GM12878 (cell line): ENCODE measurements at regions not wholly inside any gene's neighbourhood (a gene's known extent, or its start where the extent isn't known, plus 50 kb on each side); places are given as distances from the start of the nearest gene placed in this dataset.

Source experiments
- ATAC-seq: fragments of 200-7000 bp; cut with Tn5 transposase; 3 replicates; pipeline ENCODE4 v1.9.1; 2020; ENCODE audit warnings: mild to moderate bottlenecking, moderate library complexity
- BruUV-seq: library from RNA; stranded (reverse); fragments of 400-500 nt; replicated peaks from 2 replicates; lab custom pipeline; 2021; lab: Mats Ljungman, UMichigan
- CTCF ChIA-PET: fragments of 300-600 bp; sonication (Branson Sonifier 250); formaldehyde crosslinking; extraction: SDS; loops from one replicate; lab custom pipeline; 2021; ENCODE audit warnings: inconsistent platforms; lab: Yijun Ruan, JAX
- POLR2A ChIA-PET: fragments of 350-600 bp; formaldehyde crosslinking; extraction: SDS; loops from one replicate; lab custom pipeline; 2021; ENCODE audit warnings: inconsistent platforms; lab: Charles Lee
- RAD21 ChIA-PET: fragments of 300-600 bp; sonication (Branson Sonifier 250); formaldehyde crosslinking; loops from one replicate; lab custom pipeline; 2023; ENCODE audit warnings: antibody characterized with exemption; ENCODE audit not compliant: unreplicated experiment; lab: Charles Lee
- SMC1A ChIA-PET: fragments of 300-600 bp; sonication (Branson Sonifier 250); formaldehyde crosslinking; loops from one replicate; lab custom pipeline; 2023; ENCODE audit not compliant: unreplicated experiment, uncharacterized antibody; lab: Charles Lee
- DNase-seq: peaks from one replicate; pipeline ENCODE4 v3.0.0-alpha.2; 2011; ENCODE audit warnings: low read depth, low spot score
- FAIRE-seq: peaks from 3 replicates; lab custom pipeline; 2011; peaks lifted over from hg19 to GRCh38; lab: Jason Lieb, UNC
- H2AFZ ChIP-seq: 2 replicates; pipeline ENCODE4 v1.6.0; 2011; ENCODE audit warnings: low read depth, low read length, control low read depth; ENCODE audit not compliant: control insufficient read depth
- H3K27ac ChIP-seq: 2 replicates; pipeline ENCODE4 v1.5.1; 2011; ENCODE audit warnings: control low read depth; ENCODE audit not compliant: control insufficient read depth, insufficient read depth
- H3K27me3 ChIP-seq, 2 experiments: replicated peaks in 1 of 2; 2 replicates each; pipeline versions ENCODE4 v1.6.0 to v1.6.1; 2011; ENCODE audit warnings: low read length in 1 of 2; ENCODE audit not compliant: control insufficient read depth in 2 of 2, insufficient read depth in 2 of 2
- H3K36me3 ChIP-seq, 2 experiments: 2 replicates each; pipeline ENCODE4 v1.5.1; 2011; ENCODE audit warnings: low read length in 1 of 2; ENCODE audit not compliant: control insufficient read depth in 2 of 2, insufficient read depth in 2 of 2
- H3K4me1 ChIP-seq: 2 replicates; pipeline ENCODE4 v1.6.1; 2011; ENCODE audit warnings: mild to moderate bottlenecking, low read length, moderate library complexity, mixed read lengths; ENCODE audit not compliant: control insufficient read depth, insufficient read depth
- H3K4me2 ChIP-seq: 2 replicates; pipeline ENCODE4 v1.6.0; 2011; ENCODE audit warnings: control low read depth; ENCODE audit not compliant: control insufficient read depth, insufficient read depth
- H3K4me3 ChIP-seq: fragments of 200-600 bp; sonication (generic); 2 replicates; pipeline ENCODE4 v1.5.1; 2016
- H3K79me2 ChIP-seq: 2 replicates; pipeline ENCODE4 v1.6.0; 2011; ENCODE audit warnings: low read length; ENCODE audit not compliant: control insufficient read depth, insufficient read depth
- H3K9ac ChIP-seq: 2 replicates; pipeline ENCODE4 v1.8.0; 2011; ENCODE audit warnings: low read length, control low read depth, mixed read lengths; ENCODE audit not compliant: control insufficient read depth, insufficient read depth
- H3K9me3 ChIP-seq: replicated peaks from 3 replicates; pipeline ENCODE4 v1.5.1; 2011; ENCODE audit warnings: mild to moderate bottlenecking, low read length; ENCODE audit not compliant: control insufficient read depth, insufficient read depth
- H4K20me1 ChIP-seq: 2 replicates; pipeline ENCODE4 v1.6.0; 2011; ENCODE audit not compliant: control insufficient read depth, insufficient read depth
- BCL11A ChIP-seq: IDR thresholded peaks from 2 replicates; pipeline ENCODE4 v1.6.1; 2011; ENCODE audit warnings: low read depth, low read length
- BRCA1 ChIP-seq: IDR thresholded peaks from 2 replicates; pipeline ENCODE4 v1.6.1; 2011; ENCODE audit warnings: low read depth, low read length, improper control_type of control experiment
- MTA3 ChIP-seq: IDR thresholded peaks from 2 replicates; pipeline ENCODE4 v1.6.1; 2012; ENCODE audit warnings: low read length, inconsistent platforms, borderline replicate concordance
- POLR2A ChIP-seq: IDR thresholded peaks from 2 replicates; pipeline ENCODE4 v1.6.1; 2011; ENCODE audit warnings: low read depth, mild to moderate bottlenecking, low read length
- RFX5 ChIP-seq: IDR thresholded peaks from 2 replicates; pipeline ENCODE4 v1.6.1; 2011; ENCODE audit warnings: low read depth, low read length, improper control_type of control experiment
- SIN3A ChIP-seq: IDR thresholded peaks from 2 replicates; pipeline ENCODE4 v1.6.1; 2012; ENCODE audit warnings: low read depth, low read length, improper control_type of control experiment
- STAT1 ChIP-seq: fragments of 450-650 bp; conservative IDR thresholded peaks from 2 replicates; pipeline ENCODE4 v1.6.1; 2014; ENCODE audit warnings: antibody characterized with exemption, mild to moderate bottlenecking
- ZNF622 ChIP-seq: fragments of 450-650 bp; IDR thresholded peaks from 2 replicates; pipeline ENCODE4 v1.6.1; 2017; ENCODE audit warnings: mild to moderate bottlenecking, inconsistent platforms
- WGBS: methylation state at CpG from one replicate; pipeline ENCODE4 v1.1.6; 2016; ENCODE audit warnings: low lambda C conversion rate; ENCODE audit not compliant: insufficient replicate concordance, insufficient coverage; ENCODE audit errors: missing lambda C conversion rate; 5-methylcytosine and 5-hydroxymethylcytosine counted together
- in situ Hi-C: fragments of 300-500 bp; cut with MboI; formaldehyde crosslinking; loops from 9 replicates; pipeline ENCODE4 v1.14.3; 2018; ENCODE audit warnings: mixed read lengths
- intact Hi-C: fragments of 100-400 bp; cut with micrococcal nuclease; formaldehyde crosslinking; loops from one replicate; pipeline ENCODE4 v1.14.2; 2022; ENCODE audit not compliant: unreplicated experiment
- TF ChIP-seq, protein P1 (sequence below): fragments of 450-650 bp; formaldehyde crosslinking; IDR thresholded peaks from 2 replicates; pipeline ENCODE4 v1.4.0; 2020; ENCODE audit warnings: mild to moderate bottlenecking, moderate library complexity
- TF ChIP-seq, protein P2 (sequence below): fragments of 450-650 bp; IDR thresholded peaks from 2 replicates; pipeline ENCODE4 v1.6.1; 2017; ENCODE audit warnings: mild to moderate bottlenecking
- TF ChIP-seq, protein P3 (sequence below): IDR thresholded peaks from 2 replicates; pipeline ENCODE4 v1.6.1; 2011; ENCODE audit warnings: low read depth, mild to moderate bottlenecking, low read length, moderate library complexity, borderline replicate concordance; ENCODE audit errors: extremely low read depth
- TF ChIP-seq, protein P4 (sequence below): fragments of 450-650 bp; formaldehyde crosslinking; IDR thresholded peaks from 2 replicates; pipeline ENCODE4 v1.5.0; 2022; ENCODE audit warnings: mild to moderate bottlenecking, missing genetic modification characterization

DNA sequence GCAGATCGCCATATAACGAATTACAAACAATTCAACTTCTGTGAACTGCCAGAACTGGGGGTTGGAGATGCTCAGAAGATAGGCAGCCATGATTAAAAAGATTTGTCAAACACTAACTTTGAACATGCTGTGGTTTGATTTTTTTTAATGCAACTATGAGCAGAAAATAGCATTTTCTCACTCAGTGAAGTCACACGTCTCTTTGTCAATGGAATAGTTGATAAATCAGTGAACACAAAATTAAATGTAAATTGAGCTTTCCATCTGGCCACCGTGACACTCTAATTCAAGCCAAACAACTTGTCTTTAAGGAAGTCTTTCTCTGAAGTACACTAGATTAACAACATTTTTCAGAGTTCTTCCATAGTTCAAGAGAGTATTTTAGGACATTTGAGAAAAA is 228.6 kb upstream of the LINC00305 start:
- Histone ChIP-seq H3K27ac (no peak overlapping the region), H3K79me2 (no peaks in the 10 kb centered on the region), H3K9ac (no peak overlapping the region)
- ChIA-PET SMC1A (no interaction called here), POLR2A (no interaction called here)
- DNase-seq (no peak), ATAC-seq (no peak)
- TF ChIP-seq POLR2A (no peak), SIN3A (no peak), BRCA1 (no peak), STAT1 (no peak), MTA3 (no peak), RFX5 (no peak), ZNF622 (no peak), BCL11A (no peak)
- TF ChIP-seq, protein P1, sequence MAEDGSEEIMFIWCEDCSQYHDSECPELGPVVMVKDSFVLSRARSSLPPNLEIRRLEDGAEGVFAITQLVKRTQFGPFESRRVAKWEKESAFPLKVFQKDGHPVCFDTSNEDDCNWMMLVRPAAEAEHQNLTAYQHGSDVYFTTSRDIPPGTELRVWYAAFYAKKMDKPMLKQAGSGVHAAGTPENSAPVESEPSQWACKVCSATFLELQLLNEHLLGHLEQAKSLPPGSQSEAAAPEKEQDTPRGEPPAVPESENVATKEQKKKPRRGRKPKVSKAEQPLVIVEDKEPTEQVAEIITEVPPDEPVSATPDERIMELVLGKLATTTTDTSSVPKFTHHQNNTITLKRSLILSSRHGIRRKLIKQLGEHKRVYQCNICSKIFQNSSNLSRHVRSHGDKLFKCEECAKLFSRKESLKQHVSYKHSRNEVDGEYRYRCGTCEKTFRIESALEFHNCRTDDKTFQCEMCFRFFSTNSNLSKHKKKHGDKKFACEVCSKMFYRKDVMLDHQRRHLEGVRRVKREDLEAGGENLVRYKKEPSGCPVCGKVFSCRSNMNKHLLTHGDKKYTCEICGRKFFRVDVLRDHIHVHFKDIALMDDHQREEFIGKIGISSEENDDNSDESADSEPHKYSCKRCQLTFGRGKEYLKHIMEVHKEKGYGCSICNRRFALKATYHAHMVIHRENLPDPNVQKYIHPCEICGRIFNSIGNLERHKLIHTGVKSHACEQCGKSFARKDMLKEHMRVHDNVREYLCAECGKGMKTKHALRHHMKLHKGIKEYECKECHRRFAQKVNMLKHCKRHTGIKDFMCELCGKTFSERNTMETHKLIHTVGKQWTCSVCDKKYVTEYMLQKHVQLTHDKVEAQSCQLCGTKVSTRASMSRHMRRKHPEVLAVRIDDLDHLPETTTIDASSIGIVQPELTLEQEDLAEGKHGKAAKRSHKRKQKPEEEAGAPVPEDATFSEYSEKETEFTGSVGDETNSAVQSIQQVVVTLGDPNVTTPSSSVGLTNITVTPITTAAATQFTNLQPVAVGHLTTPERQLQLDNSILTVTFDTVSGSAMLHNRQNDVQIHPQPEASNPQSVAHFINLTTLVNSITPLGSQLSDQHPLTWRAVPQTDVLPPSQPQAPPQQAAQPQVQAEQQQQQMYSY (CRISPR knock-in tag): no peak
- TF ChIP-seq, protein P2, sequence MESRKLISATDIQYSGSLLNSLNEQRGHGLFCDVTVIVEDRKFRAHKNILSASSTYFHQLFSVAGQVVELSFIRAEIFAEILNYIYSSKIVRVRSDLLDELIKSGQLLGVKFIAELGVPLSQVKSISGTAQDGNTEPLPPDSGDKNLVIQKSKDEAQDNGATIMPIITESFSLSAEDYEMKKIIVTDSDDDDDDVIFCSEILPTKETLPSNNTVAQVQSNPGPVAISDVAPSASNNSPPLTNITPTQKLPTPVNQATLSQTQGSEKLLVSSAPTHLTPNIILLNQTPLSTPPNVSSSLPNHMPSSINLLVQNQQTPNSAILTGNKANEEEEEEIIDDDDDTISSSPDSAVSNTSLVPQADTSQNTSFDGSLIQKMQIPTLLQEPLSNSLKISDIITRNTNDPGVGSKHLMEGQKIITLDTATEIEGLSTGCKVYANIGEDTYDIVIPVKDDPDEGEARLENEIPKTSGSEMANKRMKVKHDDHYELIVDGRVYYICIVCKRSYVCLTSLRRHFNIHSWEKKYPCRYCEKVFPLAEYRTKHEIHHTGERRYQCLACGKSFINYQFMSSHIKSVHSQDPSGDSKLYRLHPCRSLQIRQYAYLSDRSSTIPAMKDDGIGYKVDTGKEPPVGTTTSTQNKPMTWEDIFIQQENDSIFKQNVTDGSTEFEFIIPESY: no peak
- TF ChIP-seq, protein P3, sequence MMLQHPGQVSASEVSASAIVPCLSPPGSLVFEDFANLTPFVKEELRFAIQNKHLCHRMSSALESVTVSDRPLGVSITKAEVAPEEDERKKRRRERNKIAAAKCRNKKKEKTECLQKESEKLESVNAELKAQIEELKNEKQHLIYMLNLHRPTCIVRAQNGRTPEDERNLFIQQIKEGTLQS: no peak
- TF ChIP-seq, protein P4, sequence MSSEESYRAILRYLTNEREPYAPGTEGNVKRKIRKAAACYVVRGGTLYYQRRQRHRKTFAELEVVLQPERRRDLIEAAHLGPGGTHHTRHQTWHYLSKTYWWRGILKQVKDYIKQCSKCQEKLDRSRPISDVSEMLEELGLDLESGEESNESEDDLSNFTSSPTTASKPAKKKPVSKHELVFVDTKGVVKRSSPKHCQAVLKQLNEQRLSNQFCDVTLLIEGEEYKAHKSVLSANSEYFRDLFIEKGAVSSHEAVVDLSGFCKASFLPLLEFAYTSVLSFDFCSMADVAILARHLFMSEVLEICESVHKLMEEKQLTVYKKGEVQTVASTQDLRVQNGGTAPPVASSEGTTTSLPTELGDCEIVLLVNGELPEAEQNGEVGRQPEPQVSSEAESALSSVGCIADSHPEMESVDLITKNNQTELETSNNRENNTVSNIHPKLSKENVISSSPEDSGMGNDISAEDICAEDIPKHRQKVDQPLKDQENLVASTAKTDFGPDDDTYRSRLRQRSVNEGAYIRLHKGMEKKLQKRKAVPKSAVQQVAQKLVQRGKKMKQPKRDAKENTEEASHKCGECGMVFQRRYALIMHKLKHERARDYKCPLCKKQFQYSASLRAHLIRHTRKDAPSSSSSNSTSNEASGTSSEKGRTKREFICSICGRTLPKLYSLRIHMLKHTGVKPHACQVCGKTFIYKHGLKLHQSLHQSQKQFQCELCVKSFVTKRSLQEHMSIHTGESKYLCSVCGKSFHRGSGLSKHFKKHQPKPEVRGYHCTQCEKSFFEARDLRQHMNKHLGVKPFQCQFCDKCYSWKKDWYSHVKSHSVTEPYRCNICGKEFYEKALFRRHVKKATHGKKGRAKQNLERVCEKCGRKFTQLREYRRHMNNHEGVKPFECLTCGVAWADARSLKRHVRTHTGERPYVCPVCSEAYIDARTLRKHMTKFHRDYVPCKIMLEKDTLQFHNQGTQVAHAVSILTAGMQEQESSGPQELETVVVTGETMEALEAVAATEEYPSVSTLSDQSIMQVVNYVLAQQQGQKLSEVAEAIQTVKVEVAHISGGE (CRISPR knock-in tag): no peak
- TF ChIP-seq, all 136 proteins: peak for 0
- H3K27me3 ChIP-seq: no peaks in the 10 kb centered on the region
- no peak for FAIRE-seq
- ChIA-PET RAD21 (no interaction called here), CTCF (interaction anchor here (0.6 kb wide), 1 partner anchor 32 kb away, joined by 3 read pairs; no protein-coding TSS in a partner anchor)
- H4K20me1 ChIP-seq: no peaks in the 10 kb centered on the region
- H3K4me1 ChIP-seq: peaks cover 14% of the 10 kb centered on the region
- no peak overlapping the region for H3K4me3 ChIP-seq
- in situ Hi-C loops: no loop called here
- no peak overlapping the region for H3K4me2 ChIP-seq
- WGBS: 35% methylated on average over 4 of the region's 4 CpGs
- H2AFZ ChIP-seq: no peak overlapping the region
- intact Hi-C loops: no loop called here
- BruUV-seq: no TSS peak
- H3K9me3 ChIP-seq: no peaks in the 10 kb centered on the region; the same call in 1 of the 3 replicates
- H3K36me3 ChIP-seq: no peaks in the 10 kb centered on the region
